ENCODE measurements at regions not wholly inside any gene's neighbourhood (a gene's known extent, or its start where the extent isn't known, plus 50 kb on each side); places are given as distances from the start of the nearest gene placed in this dataset.

DNA sequence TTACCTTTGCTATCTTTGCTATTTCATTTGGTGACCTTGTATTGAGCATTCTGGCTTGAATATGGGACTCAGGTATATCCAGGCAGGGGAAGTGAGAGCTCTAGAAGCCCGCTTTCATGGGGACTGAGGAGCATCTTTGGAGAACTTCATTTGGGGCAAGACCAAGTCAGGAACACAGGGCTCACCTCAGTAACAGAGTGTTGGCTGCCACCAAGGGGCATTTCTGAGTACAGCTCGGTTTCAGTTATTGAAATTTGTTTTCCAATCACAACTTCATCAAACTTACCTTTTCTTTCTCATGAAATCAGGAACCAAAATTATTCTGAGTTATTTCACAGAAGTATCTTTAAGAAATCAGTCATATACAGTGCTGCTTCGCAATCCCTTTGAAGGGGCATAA, 337.2 kb downstream of the C7orf25 start:
- Histone ChIP-seq H3K27ac (ENCODE audit: low read length) (no peak overlapping the region), H3K4me2 (ENCODE audit: insufficient read depth, low read length) (no peak overlapping the region), H3K4me1 (ENCODE audit: insufficient read depth, low read length) (no peaks in the 10 kb centered on the region), H3K4me3 (ENCODE audit: low read depth in 1 of 2, low read length in 2 of 2) (no peak overlapping the region), H3K79me2 (ENCODE audit: insufficient read depth, low read length) (no peaks in the 10 kb centered on the region), H3K36me3 (ENCODE audit: insufficient read depth, low read length) (no peaks in the 10 kb centered on the region), H3K9me3 (ENCODE audit: insufficient read depth, low read length, severe bottlenecking) (peaks cover 5% of the 10 kb centered on the region), H4K20me1 (ENCODE audit: insufficient read depth, low read length) (no peaks in the 10 kb centered on the region), H3K27me3 (ENCODE audit: insufficient read depth, low read length, poor library complexity) (no peaks in the 10 kb centered on the region), H2AFZ (ENCODE audit: low read depth, low read length) (no peak overlapping the region), H3K9ac (ENCODE audit: low read depth, low read length) (no peak overlapping the region)
- TF ChIP-seq EZH2 (IDR thresholded peaks at IDR 0.05; ENCODE audit: borderline replicate concordance, low read depth, low read length, severe bottlenecking) = no peak
- TF ChIP-seq, protein P1, sequence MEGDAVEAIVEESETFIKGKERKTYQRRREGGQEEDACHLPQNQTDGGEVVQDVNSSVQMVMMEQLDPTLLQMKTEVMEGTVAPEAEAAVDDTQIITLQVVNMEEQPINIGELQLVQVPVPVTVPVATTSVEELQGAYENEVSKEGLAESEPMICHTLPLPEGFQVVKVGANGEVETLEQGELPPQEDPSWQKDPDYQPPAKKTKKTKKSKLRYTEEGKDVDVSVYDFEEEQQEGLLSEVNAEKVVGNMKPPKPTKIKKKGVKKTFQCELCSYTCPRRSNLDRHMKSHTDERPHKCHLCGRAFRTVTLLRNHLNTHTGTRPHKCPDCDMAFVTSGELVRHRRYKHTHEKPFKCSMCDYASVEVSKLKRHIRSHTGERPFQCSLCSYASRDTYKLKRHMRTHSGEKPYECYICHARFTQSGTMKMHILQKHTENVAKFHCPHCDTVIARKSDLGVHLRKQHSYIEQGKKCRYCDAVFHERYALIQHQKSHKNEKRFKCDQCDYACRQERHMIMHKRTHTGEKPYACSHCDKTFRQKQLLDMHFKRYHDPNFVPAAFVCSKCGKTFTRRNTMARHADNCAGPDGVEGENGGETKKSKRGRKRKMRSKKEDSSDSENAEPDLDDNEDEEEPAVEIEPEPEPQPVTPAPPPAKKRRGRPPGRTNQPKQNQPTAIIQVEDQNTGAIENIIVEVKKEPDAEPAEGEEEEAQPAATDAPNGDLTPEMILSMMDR (IDR thresholded peaks at IDR 0.05; ENCODE audit: borderline replicate concordance, extremely low read depth, low read length, poor library complexity, severe bottlenecking) = peak; percentile 9
- no peak for DNase-seq
- ATAC-seq (ENCODE audit: insufficient read depth, low read depth) = no peak

DNA sequence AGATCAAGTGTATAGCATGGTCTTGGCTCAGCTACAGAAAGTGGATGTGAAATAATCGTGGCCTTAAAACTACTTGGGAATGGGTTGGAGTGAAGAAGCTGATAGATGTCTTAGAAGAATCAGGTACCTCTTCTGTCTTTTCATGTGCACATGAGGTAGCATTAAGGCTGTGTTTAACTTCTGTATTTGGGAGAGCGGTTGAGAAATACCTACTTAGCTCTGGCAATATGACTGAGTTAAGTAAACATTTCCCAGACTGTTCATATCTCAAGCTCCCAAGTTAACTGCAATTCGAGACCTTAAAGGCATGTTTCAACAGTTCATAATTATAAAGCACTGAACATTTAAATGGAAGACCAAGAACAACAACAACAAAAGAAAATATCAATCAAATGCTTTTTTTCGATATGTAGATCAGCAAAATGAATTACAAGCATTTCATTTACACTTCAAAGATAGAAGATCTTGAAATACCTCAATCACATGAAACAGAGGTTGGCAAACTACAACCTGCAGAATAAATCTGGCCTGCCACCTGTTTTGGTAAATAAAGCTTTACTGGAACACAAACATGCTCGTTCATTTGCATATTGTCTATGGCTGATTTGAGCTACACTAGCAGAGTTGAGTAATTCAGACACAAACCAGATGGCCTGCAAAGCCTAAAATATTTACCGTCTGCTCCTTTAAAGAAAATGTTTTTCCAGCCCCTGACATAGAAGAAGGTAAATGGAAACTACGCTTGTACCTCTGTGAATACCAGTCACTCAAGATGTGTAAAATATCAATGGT, 337.1 kb upstream of the GLI3 start:
- DNase-seq (no peak), ATAC-seq (ENCODE audit: insufficient read depth, low read depth) (no peak)
- no peaks in the 10 kb centered on the region for H3K9me3 ChIP-seq (ENCODE audit: insufficient read depth, low read length, severe bottlenecking)
- H3K4me1 ChIP-seq (ENCODE audit: insufficient read depth, low read length) = no peaks in the 10 kb centered on the region
- no peaks in the 10 kb centered on the region for H3K27me3 ChIP-seq (ENCODE audit: insufficient read depth, low read length, poor library complexity)
- no peak overlapping the region for H3K4me2 ChIP-seq (ENCODE audit: insufficient read depth, low read length)
- H3K36me3 ChIP-seq (ENCODE audit: insufficient read depth, low read length) = no peaks in the 10 kb centered on the region
- H3K27ac ChIP-seq (ENCODE audit: low read length) = no peak overlapping the region
- no peaks in the 10 kb centered on the region for H4K20me1 ChIP-seq (ENCODE audit: insufficient read depth, low read length)
- no peak overlapping the region for H2AFZ ChIP-seq (ENCODE audit: low read depth, low read length)
- H3K79me2 ChIP-seq (ENCODE audit: insufficient read depth, low read length) = no peaks in the 10 kb centered on the region
- no peak overlapping the region for H3K4me3 ChIP-seq (ENCODE audit: low read depth in 1 of 2, low read length in 2 of 2)
- no peak for TF ChIP-seq EZH2 (IDR thresholded peaks at IDR 0.05; ENCODE audit: borderline replicate concordance, low read depth, low read length, severe bottlenecking)
- TF ChIP-seq, protein P1 (IDR thresholded peaks at IDR 0.05; ENCODE audit: borderline replicate concordance, extremely low read depth, low read length, poor library complexity, severe bottlenecking) = no peak
- H3K9ac ChIP-seq (ENCODE audit: low read depth, low read length) = no peak overlapping the region

DNA sequence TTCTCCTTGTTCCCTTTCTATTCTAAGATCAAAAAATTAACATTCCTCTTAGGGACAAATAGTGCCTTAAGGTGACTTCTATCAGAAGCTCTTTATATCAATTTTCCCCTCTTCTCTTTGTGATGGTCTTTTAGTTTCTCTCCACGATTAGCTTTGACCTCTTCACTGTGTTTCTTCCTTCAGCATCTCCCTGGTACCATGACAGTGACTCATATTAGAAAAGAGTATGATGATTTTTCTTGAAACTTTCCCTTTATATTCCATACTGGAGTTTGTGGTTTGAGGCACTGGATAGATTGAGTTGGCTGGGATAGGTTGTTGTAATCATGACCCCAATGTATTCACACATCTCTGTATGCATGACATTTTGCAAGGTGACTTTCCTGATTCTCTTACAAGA, 335.6 kb upstream of the GLI3 start:
- no peaks in the 10 kb centered on the region for H3K27me3 ChIP-seq (ENCODE audit: insufficient read depth, low read length, poor library complexity)
- no peak overlapping the region for H3K27ac ChIP-seq (ENCODE audit: low read length)
- no peaks in the 10 kb centered on the region for H3K9me3 ChIP-seq (ENCODE audit: insufficient read depth, low read length, severe bottlenecking)
- DNase-seq (no peak), ATAC-seq (ENCODE audit: insufficient read depth, low read depth) (no peak)
- H3K9ac ChIP-seq (ENCODE audit: low read depth, low read length) = no peak overlapping the region
- H2AFZ ChIP-seq (ENCODE audit: low read depth, low read length) = no peak overlapping the region
- H3K4me1 ChIP-seq (ENCODE audit: insufficient read depth, low read length) = no peaks in the 10 kb centered on the region
- TF ChIP-seq EZH2 (IDR thresholded peaks at IDR 0.05; ENCODE audit: borderline replicate concordance, low read depth, low read length, severe bottlenecking) = no peak
- TF ChIP-seq, protein P1 (IDR thresholded peaks at IDR 0.05; ENCODE audit: borderline replicate concordance, extremely low read depth, low read length, poor library complexity, severe bottlenecking) = no peak
- H3K4me2 ChIP-seq (ENCODE audit: insufficient read depth, low read length) = no peak overlapping the region
- no peaks in the 10 kb centered on the region for H4K20me1 ChIP-seq (ENCODE audit: insufficient read depth, low read length)
- no peaks in the 10 kb centered on the region for H3K36me3 ChIP-seq (ENCODE audit: insufficient read depth, low read length)
- no peaks in the 10 kb centered on the region for H3K79me2 ChIP-seq (ENCODE audit: insufficient read depth, low read length)
- no peak overlapping the region for H3K4me3 ChIP-seq (ENCODE audit: low read depth in 1 of 2, low read length in 2 of 2)

Measured in DND-41 (cell line).